ENCODE measurements at regions not wholly inside any gene's neighbourhood (a gene's known extent, or its start where the extent isn't known, plus 50 kb on each side); places are given as distances from the start of the nearest gene placed in this dataset.

DNA sequence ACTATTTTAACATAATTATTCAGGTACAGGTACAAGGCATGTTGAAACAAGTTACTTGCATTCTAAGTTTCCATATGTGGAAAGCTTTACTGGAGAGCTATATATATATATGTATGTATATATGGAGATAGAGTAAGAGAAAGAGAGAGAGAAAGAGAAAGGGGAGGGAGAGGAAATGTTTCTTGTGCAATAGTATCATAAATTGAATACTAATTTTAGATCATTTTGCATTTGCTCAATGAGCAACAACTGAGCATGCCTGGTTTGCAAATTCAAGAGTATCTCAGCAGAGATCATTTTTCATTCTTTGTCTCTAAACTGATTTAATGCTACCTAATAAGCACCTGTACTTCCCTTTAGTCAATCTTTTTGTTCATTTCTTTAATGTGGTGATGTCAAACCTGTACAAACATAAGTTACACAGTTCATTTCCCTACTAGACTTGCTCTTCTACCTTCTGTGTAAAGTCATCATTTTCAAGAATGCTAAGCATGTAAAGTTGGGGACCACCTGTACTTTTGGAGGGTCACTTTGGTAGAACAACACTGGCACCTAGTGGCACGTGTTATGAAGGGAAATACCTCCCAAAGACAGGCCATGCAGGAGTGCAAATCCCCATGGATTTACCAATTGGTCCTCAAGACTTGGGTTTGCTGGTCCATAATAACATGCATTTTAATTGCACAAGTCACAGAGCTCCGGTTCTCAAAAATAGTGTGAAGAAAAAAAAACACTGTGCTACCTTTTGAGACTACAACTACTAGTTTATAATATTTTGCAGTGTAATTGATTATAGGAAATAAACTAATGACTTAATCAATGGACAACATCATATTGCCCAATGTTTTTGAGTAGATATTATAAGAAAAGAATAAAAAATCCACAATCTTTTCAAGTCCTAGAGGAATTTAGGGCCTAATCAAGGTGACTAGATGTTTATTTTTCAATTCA is 431.2 kb upstream of the IGFBP3 start:
- TF ChIP-seq, protein P1, sequence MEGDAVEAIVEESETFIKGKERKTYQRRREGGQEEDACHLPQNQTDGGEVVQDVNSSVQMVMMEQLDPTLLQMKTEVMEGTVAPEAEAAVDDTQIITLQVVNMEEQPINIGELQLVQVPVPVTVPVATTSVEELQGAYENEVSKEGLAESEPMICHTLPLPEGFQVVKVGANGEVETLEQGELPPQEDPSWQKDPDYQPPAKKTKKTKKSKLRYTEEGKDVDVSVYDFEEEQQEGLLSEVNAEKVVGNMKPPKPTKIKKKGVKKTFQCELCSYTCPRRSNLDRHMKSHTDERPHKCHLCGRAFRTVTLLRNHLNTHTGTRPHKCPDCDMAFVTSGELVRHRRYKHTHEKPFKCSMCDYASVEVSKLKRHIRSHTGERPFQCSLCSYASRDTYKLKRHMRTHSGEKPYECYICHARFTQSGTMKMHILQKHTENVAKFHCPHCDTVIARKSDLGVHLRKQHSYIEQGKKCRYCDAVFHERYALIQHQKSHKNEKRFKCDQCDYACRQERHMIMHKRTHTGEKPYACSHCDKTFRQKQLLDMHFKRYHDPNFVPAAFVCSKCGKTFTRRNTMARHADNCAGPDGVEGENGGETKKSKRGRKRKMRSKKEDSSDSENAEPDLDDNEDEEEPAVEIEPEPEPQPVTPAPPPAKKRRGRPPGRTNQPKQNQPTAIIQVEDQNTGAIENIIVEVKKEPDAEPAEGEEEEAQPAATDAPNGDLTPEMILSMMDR (IDR thresholded peaks at IDR 0.05; ENCODE audit: unreplicated experiment) = peak; percentile 72
- no peak overlapping the region for H3K4me3 Mint-ChIP-seq (ENCODE audit: unreplicated experiment)
- DNase-seq (ENCODE audit: unreplicated experiment) = peak; percentile 71

DNA sequence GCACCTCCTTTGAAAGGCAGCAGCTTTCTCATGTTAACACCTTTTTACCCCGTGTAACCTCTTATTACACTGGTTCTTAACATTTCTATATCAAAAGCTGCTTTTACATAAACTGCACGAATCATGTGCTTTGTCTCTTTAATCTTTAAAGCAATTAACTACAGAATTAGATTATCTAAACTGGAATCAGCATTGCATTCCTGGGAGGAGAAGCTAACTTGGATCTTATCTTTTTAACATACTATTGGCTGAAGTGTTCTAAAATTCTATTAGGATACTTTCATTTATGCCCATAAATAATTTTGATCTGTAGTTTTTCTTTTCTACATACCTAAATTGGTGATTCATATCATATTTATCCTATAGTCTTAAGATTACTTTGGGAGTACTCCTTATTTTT is 428.4 kb upstream of the IGFBP3 start:
- no peak overlapping the region for H3K27ac Mint-ChIP-seq (ENCODE audit: low read depth, unreplicated experiment)
- no peaks in the 10 kb centered on the region for H3K9me3 Mint-ChIP-seq (ENCODE audit: unreplicated experiment)
- no peak for DNase-seq (ENCODE audit: unreplicated experiment)
- ChIA-PET CTCF (interaction anchor here (0.7 to 11.5 kb wide), 3 partner anchors 101 to 437 kb away, joined by 3 to 191 read pairs (median 4); partner anchors contain the start of gene IGFBP3), POLR2A (interaction anchor here (1.0 kb wide), 1 partner anchor 436 kb away, joined by 3 read pairs; no protein-coding TSS in a partner anchor)
- no TSS peak for BruUV-seq (replicated peaks)
- H3K27me3 Mint-ChIP-seq (ENCODE audit: insufficient read depth, unreplicated experiment) = no peaks in the 10 kb centered on the region
- H3K36me3 Mint-ChIP-seq (ENCODE audit: insufficient read depth, unreplicated experiment) = no peaks in the 10 kb centered on the region
- TF ChIP-seq, protein P1 (IDR thresholded peaks at IDR 0.05; ENCODE audit: unreplicated experiment) = no peak
- no peak overlapping the region for H3K4me3 Mint-ChIP-seq (ENCODE audit: unreplicated experiment)
- H3K4me1 Mint-ChIP-seq (ENCODE audit: insufficient read depth, unreplicated experiment) = peaks cover 5% of the 10 kb centered on the region
- intact Hi-C loops (cut with micrococcal nuclease) = no loop called here

More for the DNA sequence above, 431.2 kb upstream of the IGFBP3 start:
- CTCF ChIA-PET = interaction anchor here (0.6 to 11.5 kb wide), 30 partner anchors 9 to 1182 kb away, joined by 3 to 191 read pairs (median 3); partner anchors contain the start of gene IGFBP3
- H3K27ac Mint-ChIP-seq (ENCODE audit: low read depth, unreplicated experiment) = no peak overlapping the region
- POLR2A ChIA-PET = interaction anchor here (0.7 to 1.4 kb wide), 2 partner anchors 194 to 435 kb away, joined by 3 to 5 read pairs; no protein-coding TSS in a partner anchor
- H3K4me1 Mint-ChIP-seq (ENCODE audit: insufficient read depth, unreplicated experiment) = peaks cover 5% of the 10 kb centered on the region
- intact Hi-C loops (cut with micrococcal nuclease) = loop anchor here (1.0 to 10.0 kb wide), 8 partner anchors 223 to 1197 kb away; partner anchors contain the start of genes CCDC201 and RAMP3
- no TSS peak for BruUV-seq (replicated peaks)
- no peaks in the 10 kb centered on the region for H3K27me3 Mint-ChIP-seq (ENCODE audit: insufficient read depth, unreplicated experiment)
- H3K9me3 Mint-ChIP-seq (ENCODE audit: unreplicated experiment) = no peaks in the 10 kb centered on the region
- no peaks in the 10 kb centered on the region for H3K36me3 Mint-ChIP-seq (ENCODE audit: insufficient read depth, unreplicated experiment)

DNA sequence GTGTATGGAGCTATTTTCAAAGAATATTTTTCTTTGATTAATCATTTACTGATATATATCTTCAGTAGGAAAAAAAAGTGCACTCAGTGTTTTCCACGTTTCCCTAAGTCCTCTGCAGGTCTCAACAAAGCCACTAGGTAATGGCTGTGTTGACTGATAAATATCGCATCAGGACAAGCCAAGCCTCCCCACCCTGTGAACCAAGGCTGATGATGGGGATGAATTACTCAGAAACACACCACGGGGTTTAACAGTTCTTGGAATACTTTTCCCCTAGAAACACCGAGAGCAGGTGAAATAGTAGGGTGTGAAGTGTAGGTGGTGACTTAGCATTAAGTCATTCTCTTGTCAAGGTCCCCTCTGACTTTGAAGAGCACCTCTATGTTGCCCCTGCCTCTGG is 423.5 kb upstream of the IGFBP3 start:
- no peak overlapping the region for H3K27ac Mint-ChIP-seq (ENCODE audit: low read depth, unreplicated experiment)
- no peaks in the 10 kb centered on the region for H3K27me3 Mint-ChIP-seq (ENCODE audit: insufficient read depth, unreplicated experiment)
- BruUV-seq (replicated peaks) = no TSS peak
- H3K4me1 Mint-ChIP-seq (ENCODE audit: insufficient read depth, unreplicated experiment) = no peaks in the 10 kb centered on the region
- TF ChIP-seq, protein P1 (IDR thresholded peaks at IDR 0.05; ENCODE audit: unreplicated experiment) = no peak
- no peaks in the 10 kb centered on the region for H3K36me3 Mint-ChIP-seq (ENCODE audit: insufficient read depth, unreplicated experiment)
- CTCF ChIA-PET = interaction anchor here (0.6 to 11.5 kb wide), 2 partner anchors 412 to 424 kb away, joined by 3 to 191 read pairs; partner anchors contain the start of gene IGFBP3
- no peak overlapping the region for H3K4me3 Mint-ChIP-seq (ENCODE audit: unreplicated experiment)
- intact Hi-C loops (cut with micrococcal nuclease) = no loop called here
- no peaks in the 10 kb centered on the region for H3K9me3 Mint-ChIP-seq (ENCODE audit: unreplicated experiment)
- no peak for DNase-seq (ENCODE audit: unreplicated experiment)
- POLR2A ChIA-PET = interaction anchor here (0.7 to 1.4 kb wide), 2 partner anchors 53 to 381 kb away, joined by 3 read pairs; no protein-coding TSS in a partner anchor

DNA sequence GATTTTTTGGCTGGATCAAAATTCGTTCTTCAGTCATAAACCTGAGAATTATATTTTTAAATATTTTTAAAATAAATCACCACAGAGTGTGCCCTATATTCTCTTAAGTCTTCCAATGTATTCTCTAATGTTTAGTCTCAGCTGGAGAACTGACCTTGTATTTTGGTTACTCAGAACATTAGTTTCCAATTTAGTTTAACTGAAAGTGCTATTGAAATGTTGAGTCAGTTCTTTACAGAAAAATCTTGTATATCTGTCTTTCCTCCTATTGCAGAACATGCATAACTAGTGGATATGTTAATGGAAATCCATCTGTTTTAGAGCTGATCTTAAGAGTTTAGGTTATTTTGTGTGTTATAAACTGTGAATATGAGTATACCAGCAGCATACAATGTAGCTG is 422.7 kb upstream of the IGFBP3 start:
- Mint-ChIP-seq H3K27me3 (ENCODE audit: insufficient read depth, unreplicated experiment) (no peaks in the 10 kb centered on the region), H3K4me3 (ENCODE audit: unreplicated experiment) (no peak overlapping the region), H3K36me3 (ENCODE audit: insufficient read depth, unreplicated experiment) (no peaks in the 10 kb centered on the region), H3K27ac (ENCODE audit: low read depth, unreplicated experiment) (no peak overlapping the region), H3K4me1 (ENCODE audit: insufficient read depth, unreplicated experiment) (no peaks in the 10 kb centered on the region), H3K9me3 (ENCODE audit: unreplicated experiment) (no peaks in the 10 kb centered on the region)
- intact Hi-C loops (cut with micrococcal nuclease) = no loop called here
- TF ChIP-seq, protein P1 (IDR thresholded peaks at IDR 0.05; ENCODE audit: unreplicated experiment) = no peak
- BruUV-seq (replicated peaks) = no TSS peak
- DNase-seq (ENCODE audit: unreplicated experiment) = no peak
- ChIA-PET POLR2A (interaction anchor here (0.7 to 1.4 kb wide), 2 partner anchors 52 to 382 kb away, joined by 3 read pairs; no protein-coding TSS in a partner anchor), CTCF (interaction anchor here (0.5 to 11.5 kb wide), 3 partner anchors 57 to 453 kb away, joined by 4 to 191 read pairs (median 5); partner anchors contain the start of gene IGFBP3)
